OCI-LY1 (cell line): ENCODE measurements at regions not wholly inside any gene's neighbourhood (a gene's known extent, or its start where the extent isn't known, plus 50 kb on each side); places are given as distances from the start of the nearest gene placed in this dataset.

Experiments
- H2AFZ ChIP-seq: fragments of 200-600 bp; sonication (generic), shearing (Covaris generic); 2 replicates; pipeline ENCODE4 v1.6.0; 2014; ENCODE audit warnings: antibody characterized with exemption, mild to moderate bottlenecking, low read length
- H3F3A ChIP-seq: fragments of 200-600 bp; sonication (generic), shearing (Covaris generic); 2 replicates; pipeline ENCODE4 v1.6.0; 2014; ENCODE audit warnings: mild to moderate bottlenecking, antibody characterized with exemption, low read length, moderate library complexity; ENCODE audit not compliant: insufficient read depth
- H3K27ac ChIP-seq: fragments of 200-600 bp; sonication (generic); 2 replicates; pipeline ENCODE4 v1.5.1; 2014; ENCODE audit warnings: low read length, mixed run types, mild to moderate bottlenecking, low read depth; ENCODE audit not compliant: poor library complexity, severe bottlenecking
- H3K27me3 ChIP-seq: fragments of 200-600 bp; sonication (generic); 2 replicates; pipeline ENCODE4 v1.6.0; 2014; ENCODE audit warnings: antibody characterized with exemption, mild to moderate bottlenecking, low read length, moderate library complexity; ENCODE audit not compliant: insufficient read depth
- H3K36me3 ChIP-seq: fragments of 200-600 bp; sonication (generic); 2 replicates; pipeline ENCODE4 v1.6.1; 2014; ENCODE audit warnings: mild to moderate bottlenecking, antibody characterized with exemption, low read length, moderate library complexity, mixed read lengths; ENCODE audit not compliant: insufficient read depth
- H3K4me1 ChIP-seq: fragments of 200-600 bp; sonication (generic); 2 replicates; pipeline ENCODE4 v1.5.1; 2014; ENCODE audit warnings: mild to moderate bottlenecking, low read length, moderate library complexity; ENCODE audit not compliant: insufficient read depth, severe bottlenecking
- H3K4me2 ChIP-seq: fragments of 200-600 bp; sonication (generic), shearing (Covaris generic); 2 replicates; pipeline ENCODE4 v1.6.1; 2014; ENCODE audit warnings: low read length
- H3K4me3 ChIP-seq: fragments of 200-600 bp; sonication (generic); 2 replicates; pipeline ENCODE4 v1.5.1; 2014; ENCODE audit warnings: low read length, low read depth, mild to moderate bottlenecking, mixed read lengths; ENCODE audit not compliant: poor library complexity, severe bottlenecking
- H3K79me2 ChIP-seq: fragments of 200-600 bp; shearing (Covaris generic); 2 replicates; pipeline ENCODE4 v1.6.1; 2016; ENCODE audit warnings: mixed run types, low read length, mixed read lengths; ENCODE audit not compliant: insufficient read depth
- H3K9ac ChIP-seq: fragments of 200-600 bp; sonication (generic), shearing (Covaris generic); 2 replicates; pipeline ENCODE4 v1.6.1; 2014; ENCODE audit warnings: mild to moderate bottlenecking, low read length, mixed read lengths
- H3K9me2 ChIP-seq: fragments of 200-600 bp; sonication (generic), shearing (Covaris generic); 2 replicates; pipeline ENCODE4 v1.6.1; 2014; ENCODE audit warnings: low read depth, mild to moderate bottlenecking, low read length, mixed read lengths
- H3K9me3 ChIP-seq: fragments of 200-600 bp; shearing (Covaris generic); 2 replicates; pipeline ENCODE4 v1.6.1; 2014; ENCODE audit warnings: low read length, mixed read lengths
- H4K20me1 ChIP-seq: fragments of 200-600 bp; sonication (generic), shearing (Covaris generic); 2 replicates; pipeline ENCODE4 v1.6.0; 2016; ENCODE audit warnings: mild to moderate bottlenecking, low read length; ENCODE audit not compliant: insufficient read depth
- CTCF ChIP-seq: fragments of 200-600 bp; sonication (generic), shearing (Covaris generic); IDR thresholded peaks from 2 replicates; pipeline ENCODE4 v1.5.1; 2017; ENCODE audit warnings: mild to moderate bottlenecking, antibody characterized with exemption, low read length, moderate library complexity, mixed read lengths
- EZH2 ChIP-seq: fragments of 200-600 bp; sonication (generic), shearing (Covaris generic); IDR thresholded peaks from 2 replicates; pipeline ENCODE4 v1.8.0; 2017; ENCODE audit warnings: borderline replicate concordance, mixed run types, mild to moderate bottlenecking, antibody characterized with exemption, low read length, moderate library complexity, mixed read lengths

GRCh38 chr18:10063489-10063888 is 149.7 kb downstream of the VAPA start:
- H3K4me1 ChIP-seq: no peaks in the 10 kb centered on the region
- H4K20me1 ChIP-seq: no peaks in the 10 kb centered on the region
- H3K4me2 ChIP-seq: no peak overlapping the region
- TF ChIP-seq CTCF (no peak), EZH2 (no peak)
- no peaks in the 10 kb centered on the region for H3K79me2 ChIP-seq
- H3K27ac ChIP-seq: no peak overlapping the region
- no peaks in the 10 kb centered on the region for H3K36me3 ChIP-seq
- peaks cover 10% of the 10 kb centered on the region; the same call in 1 of the 2 replicates for H3K27me3 ChIP-seq
- H3K9ac ChIP-seq: no peak overlapping the region
- no peak overlapping the region for H2AFZ ChIP-seq
- H3K4me3 ChIP-seq: no peak overlapping the region
- no peaks in the 10 kb centered on the region for H3F3A ChIP-seq
- H3K9me3 ChIP-seq: no peaks in the 10 kb centered on the region
- no peaks in the 10 kb centered on the region for H3K9me2 ChIP-seq

GRCh38 chr18:10064267-10064666 is 150.5 kb downstream of the VAPA start:
- no peak overlapping the region for H3K4me3 ChIP-seq
- H3K4me1 ChIP-seq: no peaks in the 10 kb centered on the region
- H4K20me1 ChIP-seq: no peaks in the 10 kb centered on the region
- no peak overlapping the region for H2AFZ ChIP-seq
- peaks cover 10% of the 10 kb centered on the region; the same call in 1 of the 2 replicates for H3K27me3 ChIP-seq
- H3K4me2 ChIP-seq: no peak overlapping the region
- H3K9me3 ChIP-seq: no peaks in the 10 kb centered on the region
- TF ChIP-seq CTCF: no peak
- no peak for TF ChIP-seq EZH2
- H3K36me3 ChIP-seq: no peaks in the 10 kb centered on the region
- H3K9me2 ChIP-seq: no peaks in the 10 kb centered on the region
- no peak overlapping the region for H3K9ac ChIP-seq
- H3K27ac ChIP-seq: no peak overlapping the region
- no peaks in the 10 kb centered on the region for H3K79me2 ChIP-seq
- H3F3A ChIP-seq: no peaks in the 10 kb centered on the region

- no peaks in the 10 kb centered on the region for H3K4me1 ChIP-seq
- H3K36me3 ChIP-seq: no peaks in the 10 kb centered on the region
- peaks cover 10% of the 10 kb centered on the region; the same call in 1 of the 2 replicates for H3K27me3 ChIP-seq
- no peaks in the 10 kb centered on the region for H3F3A ChIP-seq
- no peak overlapping the region for H3K4me3 ChIP-seq
- no peak overlapping the region for H3K4me2 ChIP-seq
- no peaks in the 10 kb centered on the region for H3K9me2 ChIP-seq
- H4K20me1 ChIP-seq: no peaks in the 10 kb centered on the region
- H3K79me2 ChIP-seq: no peaks in the 10 kb centered on the region
- H3K9ac ChIP-seq: no peak overlapping the region
- no peak overlapping the region for H2AFZ ChIP-seq
- H3K27ac ChIP-seq: no peak overlapping the region
- TF ChIP-seq CTCF (no peak), EZH2 (no peak)
- H3K9me3 ChIP-seq: no peaks in the 10 kb centered on the region
These were observed 151.5 kb downstream of the VAPA start for GRCh38 chr18:10065296-10065695.
